ENCODE measurements at regions not wholly inside any gene's neighbourhood (a gene's known extent, or its start where the extent isn't known, plus 50 kb on each side); places are given as distances from the start of the nearest gene placed in this dataset.

DNA sequence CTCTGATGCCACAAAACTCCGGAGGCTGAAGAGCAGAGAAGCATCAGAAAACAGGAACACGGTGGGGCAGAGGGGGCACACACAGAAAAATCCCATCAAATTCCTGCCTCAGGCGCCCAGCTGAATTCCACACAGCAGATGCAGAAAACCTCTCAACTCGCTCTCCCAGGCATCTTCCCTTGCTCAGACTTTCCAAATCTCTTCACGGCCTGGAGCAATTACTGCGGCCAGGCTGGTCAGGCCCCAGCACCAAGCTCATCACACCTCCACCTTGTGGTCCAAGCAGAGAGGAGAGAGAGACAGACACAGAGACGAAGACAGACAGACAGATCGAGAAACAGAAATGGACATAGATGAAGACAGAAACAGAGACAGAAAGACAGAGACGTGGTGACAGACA is 89.0 kb downstream of the NCOR2 start:
- DNase-seq (ENCODE audit: low read depth): no peak
- in situ Hi-C loops (cut with HindIII; ENCODE audit: low sequenced_read_pairs): no loop called here
- TF ChIP-seq, protein P1, sequence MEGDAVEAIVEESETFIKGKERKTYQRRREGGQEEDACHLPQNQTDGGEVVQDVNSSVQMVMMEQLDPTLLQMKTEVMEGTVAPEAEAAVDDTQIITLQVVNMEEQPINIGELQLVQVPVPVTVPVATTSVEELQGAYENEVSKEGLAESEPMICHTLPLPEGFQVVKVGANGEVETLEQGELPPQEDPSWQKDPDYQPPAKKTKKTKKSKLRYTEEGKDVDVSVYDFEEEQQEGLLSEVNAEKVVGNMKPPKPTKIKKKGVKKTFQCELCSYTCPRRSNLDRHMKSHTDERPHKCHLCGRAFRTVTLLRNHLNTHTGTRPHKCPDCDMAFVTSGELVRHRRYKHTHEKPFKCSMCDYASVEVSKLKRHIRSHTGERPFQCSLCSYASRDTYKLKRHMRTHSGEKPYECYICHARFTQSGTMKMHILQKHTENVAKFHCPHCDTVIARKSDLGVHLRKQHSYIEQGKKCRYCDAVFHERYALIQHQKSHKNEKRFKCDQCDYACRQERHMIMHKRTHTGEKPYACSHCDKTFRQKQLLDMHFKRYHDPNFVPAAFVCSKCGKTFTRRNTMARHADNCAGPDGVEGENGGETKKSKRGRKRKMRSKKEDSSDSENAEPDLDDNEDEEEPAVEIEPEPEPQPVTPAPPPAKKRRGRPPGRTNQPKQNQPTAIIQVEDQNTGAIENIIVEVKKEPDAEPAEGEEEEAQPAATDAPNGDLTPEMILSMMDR (IDR thresholded peaks at IDR 0.05; ENCODE audit: low read depth, low read length, missing control alignments): no peak
- H3K4me3 ChIP-seq (ENCODE audit: low read depth, low read length): no peak overlapping the region

DNA sequence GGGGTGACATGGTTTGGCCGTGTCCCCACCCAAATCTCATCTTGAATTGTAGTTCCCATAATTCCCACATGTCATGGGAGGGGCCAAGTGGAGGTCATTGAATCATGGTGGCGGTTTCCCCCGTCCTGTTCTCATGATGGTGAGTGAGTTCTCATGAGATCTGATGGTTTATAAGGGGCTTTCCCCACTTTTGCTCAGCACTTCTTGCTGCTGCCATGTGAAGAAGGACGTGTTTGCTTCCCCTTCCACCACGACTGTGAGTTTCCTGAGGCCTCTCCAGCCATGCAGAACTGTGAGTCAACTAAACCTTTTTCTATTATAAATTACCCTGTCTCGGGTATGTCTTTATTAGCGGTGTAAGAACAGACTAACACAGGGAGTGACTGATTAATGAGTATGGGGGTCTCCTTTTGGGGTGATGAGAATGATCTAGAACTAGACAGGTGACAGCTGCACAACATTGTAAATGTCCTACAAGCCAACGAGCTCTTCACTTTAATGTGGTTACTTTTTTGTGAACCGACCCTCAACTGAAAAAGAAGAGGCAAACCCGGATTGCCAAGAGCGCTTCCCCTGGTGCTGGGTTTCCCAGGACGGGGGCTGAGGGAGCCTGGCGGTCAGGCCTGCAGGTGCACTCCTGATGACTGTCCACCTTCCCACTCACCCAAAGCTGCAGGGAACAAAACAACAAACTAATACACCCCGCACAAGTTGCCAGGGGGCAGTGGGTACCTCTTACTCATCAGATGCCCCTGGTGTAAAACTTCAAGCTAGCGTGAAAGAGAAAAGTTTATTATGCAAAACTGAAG is 90.1 kb downstream of the NCOR2 start:
- TF ChIP-seq, protein P1 (IDR thresholded peaks at IDR 0.05; ENCODE audit: low read depth, low read length, missing control alignments): no peak
- in situ Hi-C loops (cut with HindIII; ENCODE audit: low sequenced_read_pairs): no loop called here
- DNase-seq (ENCODE audit: low read depth): no peak
- no peak overlapping the region for H3K4me3 ChIP-seq (ENCODE audit: low read depth, low read length)

DNA sequence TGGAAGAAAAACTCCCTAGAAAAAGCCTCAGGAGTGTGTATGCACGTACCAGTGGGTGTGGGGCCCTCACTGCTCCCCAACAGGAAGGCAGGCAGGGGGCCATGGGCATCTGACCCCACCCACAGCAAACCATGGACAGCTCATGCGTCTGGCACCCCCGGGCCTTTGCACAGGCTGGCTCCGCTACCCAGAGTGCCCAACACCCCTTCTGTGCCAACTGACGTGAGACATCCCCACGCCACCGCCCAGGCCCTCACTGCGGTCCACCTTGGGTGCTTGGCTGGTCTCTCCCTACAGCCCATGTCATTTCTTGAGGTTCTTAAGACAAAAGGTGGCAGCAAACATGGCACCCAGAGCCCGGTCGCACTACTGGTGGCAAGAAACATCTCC is 91.4 kb downstream of the NCOR2 start:
- no peak for DNase-seq (ENCODE audit: low read depth)
- TF ChIP-seq, protein P1 (IDR thresholded peaks at IDR 0.05; ENCODE audit: low read depth, low read length, missing control alignments): no peak
- in situ Hi-C loops (cut with HindIII; ENCODE audit: low sequenced_read_pairs): no loop called here
- no peak overlapping the region for H3K4me3 ChIP-seq (ENCODE audit: low read depth, low read length)

DNA sequence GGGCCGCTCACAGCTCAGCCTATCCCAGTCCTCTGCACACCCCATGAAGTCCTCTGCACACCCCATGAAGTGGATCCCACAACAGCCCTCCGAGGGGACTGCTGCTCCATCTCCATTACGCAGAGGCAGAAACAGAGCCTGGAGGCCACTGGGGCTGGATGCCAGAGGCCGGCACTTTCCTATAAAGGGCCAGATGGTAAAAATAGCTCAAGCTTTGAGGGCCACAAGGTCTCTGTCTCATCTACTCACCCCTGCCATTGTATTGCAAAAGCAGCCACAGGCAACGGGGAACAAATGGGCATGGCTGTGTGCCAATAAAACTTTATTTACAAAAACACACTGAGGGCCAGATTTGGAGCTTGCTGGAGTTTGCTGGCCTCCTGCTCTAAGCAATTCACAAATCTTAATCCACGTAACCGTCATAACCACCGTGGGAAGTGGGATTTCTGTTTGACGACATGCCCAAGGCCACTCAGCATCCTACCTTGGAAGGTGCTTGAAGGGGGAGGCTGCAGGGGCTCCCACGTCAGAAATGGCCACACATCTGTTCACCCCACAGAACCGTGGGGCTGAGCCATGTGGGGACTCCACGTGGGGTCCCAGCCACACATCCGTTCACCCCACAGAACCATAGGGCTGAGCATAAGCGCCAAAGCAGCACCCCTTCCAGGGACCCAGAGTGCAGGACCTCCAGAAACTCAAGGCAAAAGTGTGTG is 92.0 kb downstream of the NCOR2 start:
- H3K4me3 ChIP-seq (ENCODE audit: low read depth, low read length): no peak overlapping the region
- TF ChIP-seq, protein P1 (IDR thresholded peaks at IDR 0.05; ENCODE audit: low read depth, low read length, missing control alignments): no peak
- in situ Hi-C loops (cut with HindIII; ENCODE audit: low sequenced_read_pairs): no loop called here
- DNase-seq (ENCODE audit: low read depth): no peak

GRCh38 chr12:124474709-124475108 is 92.7 kb downstream of the NCOR2 start:
- H3K4me3 ChIP-seq (ENCODE audit: low read depth, low read length): no peak overlapping the region
- in situ Hi-C loops (cut with HindIII; ENCODE audit: low sequenced_read_pairs): no loop called here

DNA sequence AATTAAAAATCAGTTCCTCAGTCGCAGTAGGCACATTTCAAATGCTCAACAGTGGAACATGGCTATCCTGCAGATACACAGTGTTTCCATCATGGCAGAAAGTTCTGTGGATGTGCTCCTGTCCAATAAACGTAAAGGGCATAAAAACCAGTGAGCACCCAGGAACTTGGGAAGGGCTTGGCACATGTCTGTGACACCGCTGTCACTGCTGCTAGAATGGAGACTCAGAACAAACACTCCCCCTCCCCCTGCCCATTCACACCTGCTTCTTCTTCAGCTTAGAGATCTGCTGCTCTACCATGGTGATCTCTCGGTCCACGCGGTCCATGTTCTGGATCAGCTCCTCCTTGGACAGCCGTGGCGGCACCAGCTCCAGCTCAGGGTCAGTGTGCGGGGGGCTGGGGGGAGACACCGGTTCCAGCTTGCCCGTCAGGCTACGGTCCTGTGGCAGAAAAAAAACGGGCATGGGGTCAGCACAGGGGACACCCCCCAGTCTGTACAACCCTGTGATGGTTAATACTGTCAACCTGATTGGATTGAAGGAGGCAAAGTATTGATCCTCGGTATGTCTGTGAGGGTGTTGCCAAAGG is 94.6 kb downstream of the NCOR2 start:
- TF ChIP-seq, protein P1 (IDR thresholded peaks at IDR 0.05; ENCODE audit: low read depth, low read length, missing control alignments): no peak
- no peak overlapping the region for H3K4me3 ChIP-seq (ENCODE audit: low read depth, low read length)
- DNase-seq (ENCODE audit: low read depth): no peak
- in situ Hi-C loops (cut with HindIII; ENCODE audit: low sequenced_read_pairs): no loop called here

More at GRCh38 chr12:124474709-124475108, 92.7 kb downstream of the NCOR2 start:
- TF ChIP-seq, protein P1 (IDR thresholded peaks at IDR 0.05; ENCODE audit: low read depth, low read length, missing control alignments): no peak
- no peak for DNase-seq (ENCODE audit: low read depth)
